Fibroblast of lung (primary cell): ENCODE measurements at regions not wholly inside any gene's neighbourhood (a gene's known extent, or its start where the extent isn't known, plus 50 kb on each side); places are given as distances from the start of the nearest gene placed in this dataset.

Source experiments
- CTCF ChIP-seq, 2 donors: IDR thresholded peaks in 1 of 2; conservative IDR thresholded peaks in 1 of 2; 1 replicate in 1 of 2; 2 replicates in 1 of 2; pipeline ENCODE4 v1.5.1; 2011 to 2012; ENCODE audit warnings: low read length in 2 of 2, control low read depth in 1 of 2, inconsistent platforms in 1 of 2, low read depth in 1 of 2, mild to moderate bottlenecking in 1 of 2
- EZH2 ChIP-seq: IDR thresholded peaks from 2 replicates; pipeline ENCODE4 v1.5.1; 2012; ENCODE audit warnings: low read length, control low read depth, mild to moderate bottlenecking; ENCODE audit errors: missing control alignments

- TF ChIP-seq CTCF (conservative IDR thresholded peaks at IDR 0.05 in 1 of 2, IDR thresholded peaks at IDR 0.05 in 1 of 2; ENCODE audit: low read depth in 1 of 2, low read length in 2 of 2): no peak
- no peak for TF ChIP-seq EZH2
Measured at GRCh38 chr2:70036290-70036689, 51.0 kb upstream of the PCBP1 start.
